HepG2 (cell line): ENCODE measurements at regions not wholly inside any gene's neighbourhood (a gene's known extent, or its start where the extent isn't known, plus 50 kb on each side); places are given as distances from the start of the nearest gene placed in this dataset.

Experiments
- EP300 ChIP-seq, 3 experiments: sonication (generic) in 1 of 3; formaldehyde crosslinking in 1 of 3; IDR thresholded peaks; 2 replicates each; pipeline versions ENCODE4 v1.5.1 to v1.6.1; 2011 to 2020; ENCODE audit warnings: low read depth in 2 of 3, low read length in 2 of 3, borderline replicate concordance in 1 of 3, improper control_type of control experiment in 1 of 3, mild to moderate bottlenecking in 1 of 3, missing genetic modification reagents in 1 of 3, moderate library complexity in 1 of 3
- EZH2 ChIP-seq: conservative IDR thresholded peaks from 2 replicates; pipeline ENCODE4 v1.6.1; 2012; ENCODE audit warnings: mild to moderate bottlenecking, low read depth, low read length, moderate library complexity
- HDAC2 ChIP-seq: sonication (generic); formaldehyde crosslinking; IDR thresholded peaks from 2 replicates; pipeline ENCODE4 v1.4.0; 2020; ENCODE audit warnings: missing genetic modification reagents
- SP2 ChIP-seq: sonication (generic); formaldehyde crosslinking; IDR thresholded peaks from 2 replicates; pipeline ENCODE4 v1.5.1; 2020; ENCODE audit warnings: mild to moderate bottlenecking, missing genetic modification reagents
- YY1 ChIP-seq: IDR thresholded peaks from 2 replicates; pipeline ENCODE4 v1.6.1; 2011; ENCODE audit warnings: low read length, low read depth, moderate library complexity, mild to moderate bottlenecking; ENCODE audit not compliant: insufficient read depth, insufficient replicate concordance
- ZNF503 ChIP-seq: sonication (generic); formaldehyde crosslinking; IDR thresholded peaks from 2 replicates; pipeline ENCODE4 v1.4.0; 2020; ENCODE audit warnings: missing genetic modification reagents
- TF ChIP-seq, protein P1 (sequence below): sonication (generic); formaldehyde crosslinking; IDR thresholded peaks from 2 replicates; pipeline ENCODE4 v1.5.1; 2020; ENCODE audit warnings: mild to moderate bottlenecking, missing genetic modification reagents, moderate library complexity
- TF ChIP-seq, protein P2 (sequence below): sonication (generic); formaldehyde crosslinking; IDR thresholded peaks from 2 replicates; pipeline ENCODE4 v1.8.0; 2022; ENCODE audit warnings: mild to moderate bottlenecking, missing genetic modification reagents

DNA sequence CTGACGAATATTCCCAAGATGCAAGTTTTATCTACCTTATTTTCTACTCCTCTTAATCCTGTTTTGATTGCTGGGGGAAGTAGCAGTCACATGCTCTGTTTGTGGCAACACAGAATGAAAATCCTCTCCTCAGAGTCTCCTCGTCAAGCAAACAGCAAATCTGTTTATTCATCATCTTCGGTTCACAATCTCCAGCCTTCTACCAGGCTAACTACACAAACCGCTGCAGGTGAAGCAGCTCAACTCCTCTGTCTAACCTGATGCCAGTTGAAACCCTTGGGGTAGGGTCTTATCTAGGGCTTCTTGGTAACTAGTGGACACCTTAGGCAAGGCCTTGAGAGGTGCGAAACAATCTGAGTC lies 91.0 kb downstream of the SIPA1L2 start:
- TF ChIP-seq ZNF503 (CRISPR knock-in tag) (no peak), EZH2 (no peak), HDAC2 (no peak), EP300 (IDR thresholded peaks at IDR 0.05; ENCODE audit: low read depth in 2 of 2, low read length in 2 of 2) (no peak), EP300 (CRISPR knock-in tag; IDR thresholded peaks at IDR 0.05; ENCODE audit: borderline replicate concordance) (no peak), SP2 (no peak), YY1 (no peak)
- TF ChIP-seq, protein P1, sequence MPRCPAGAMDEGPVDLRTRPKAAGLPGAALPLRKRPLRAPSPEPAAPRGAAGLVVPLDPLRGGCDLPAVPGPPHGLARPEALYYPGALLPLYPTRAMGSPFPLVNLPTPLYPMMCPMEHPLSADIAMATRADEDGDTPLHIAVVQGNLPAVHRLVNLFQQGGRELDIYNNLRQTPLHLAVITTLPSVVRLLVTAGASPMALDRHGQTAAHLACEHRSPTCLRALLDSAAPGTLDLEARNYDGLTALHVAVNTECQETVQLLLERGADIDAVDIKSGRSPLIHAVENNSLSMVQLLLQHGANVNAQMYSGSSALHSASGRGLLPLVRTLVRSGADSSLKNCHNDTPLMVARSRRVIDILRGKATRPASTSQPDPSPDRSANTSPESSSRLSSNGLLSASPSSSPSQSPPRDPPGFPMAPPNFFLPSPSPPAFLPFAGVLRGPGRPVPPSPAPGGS (CRISPR knock-in tag): no peak
- TF ChIP-seq, protein P2, sequence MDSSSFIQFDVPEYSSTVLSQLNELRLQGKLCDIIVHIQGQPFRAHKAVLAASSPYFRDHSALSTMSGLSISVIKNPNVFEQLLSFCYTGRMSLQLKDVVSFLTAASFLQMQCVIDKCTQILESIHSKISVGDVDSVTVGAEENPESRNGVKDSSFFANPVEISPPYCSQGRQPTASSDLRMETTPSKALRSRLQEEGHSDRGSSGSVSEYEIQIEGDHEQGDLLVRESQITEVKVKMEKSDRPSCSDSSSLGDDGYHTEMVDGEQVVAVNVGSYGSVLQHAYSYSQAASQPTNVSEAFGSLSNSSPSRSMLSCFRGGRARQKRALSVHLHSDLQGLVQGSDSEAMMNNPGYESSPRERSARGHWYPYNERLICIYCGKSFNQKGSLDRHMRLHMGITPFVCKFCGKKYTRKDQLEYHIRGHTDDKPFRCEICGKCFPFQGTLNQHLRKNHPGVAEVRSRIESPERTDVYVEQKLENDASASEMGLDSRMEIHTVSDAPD (CRISPR knock-in tag): no peak
